Activated T-helper 1 cell treated with anti-CD3 and anti-CD28 coated beads, Interleukin-2, amount 50 U/mL, for 16 hours (primary cell): ENCODE measurements at regions not wholly inside any gene's neighbourhood (a gene's known extent, or its start where the extent isn't known, plus 50 kb on each side); places are given as distances from the start of the nearest gene placed in this dataset.
A peak's percentile ranks its signal among the peaks of the same experiment; 100 is the strongest.

Source experiments
- DNase-seq, 2 donors: peaks; one replicate each; pipeline ENCODE4 v3.0.0-alpha.2; 2020; ENCODE audit warnings: low read depth in 1 of 2, low spot score in 1 of 2

DNA sequence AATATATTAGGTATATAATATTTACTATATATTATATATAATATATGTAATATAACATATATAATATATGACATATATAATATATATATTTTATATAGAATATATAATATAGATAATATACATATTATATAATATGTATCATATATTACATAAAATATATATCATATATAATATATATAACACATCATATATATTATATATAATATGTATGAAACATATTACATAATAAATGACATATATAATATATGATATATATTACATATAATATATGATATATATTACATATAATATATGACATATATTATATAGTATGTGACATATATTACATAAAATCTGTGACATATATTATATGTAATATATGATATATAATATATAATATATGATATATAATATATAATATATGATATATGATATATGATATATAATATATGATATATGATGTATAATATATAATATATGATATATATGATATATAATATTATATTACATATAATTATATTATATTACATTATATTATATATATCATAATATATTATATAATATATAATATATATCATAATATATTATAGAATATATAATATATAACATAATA is 119.5 kb upstream of the RIMBP3 start:
- no peak for DNase-seq

GRCh38 chr22:18730410-18730809 is 118.7 kb upstream of the RIMBP3 start:
- peak; percentile 1 to 85 for DNase-seq
